ENCODE measurements at regions not wholly inside any gene's neighbourhood (a gene's known extent, or its start where the extent isn't known, plus 50 kb on each side); places are given as distances from the start of the nearest gene placed in this dataset.

GRCh38 chr6:33863723-33864440 is 60.1 kb upstream of the MLN start:
- no peak for DNase-seq (ENCODE audit: low spot score)

- DNase-seq (ENCODE audit: low spot score), result no peak
These were observed 59.3 kb upstream of the MLN start for GRCh38 chr6:33863084-33863483.

GRCh38 chr6:33862536-33862935 is 58.7 kb upstream of the MLN start:
- DNase-seq (ENCODE audit: low spot score), result no peak

- no peak for DNase-seq (ENCODE audit: low spot score)
These were observed 57.9 kb upstream of the MLN start for GRCh38 chr6:33861722-33862121.

GRCh38 chr6:33860706-33861474 is 57.1 kb upstream of the MLN start:
- no peak for DNase-seq (ENCODE audit: low spot score)

GRCh38 chr6:33860006-33860405 is 56.2 kb upstream of the MLN start:
- no peak for DNase-seq (ENCODE audit: low spot score)

GRCh38 chr6:33858804-33859505 is 55.2 kb upstream of the MLN start:
- DNase-seq (ENCODE audit: low spot score), result no peak

GRCh38 chr6:33857932-33858475 is 54.2 kb upstream of the MLN start:
- no peak for DNase-seq (ENCODE audit: low spot score)

- no peak for DNase-seq (ENCODE audit: low spot score)
These were observed 53.5 kb upstream of the MLN start for GRCh38 chr6:33857093-33857931.

GRCh38 chr6:33856655-33857054 is 52.9 kb upstream of the MLN start:
- no peak for DNase-seq (ENCODE audit: low spot score)

GRCh38 chr6:33856031-33856590 is 52.3 kb upstream of the MLN start:
- no peak for DNase-seq (ENCODE audit: low spot score)

- DNase-seq (ENCODE audit: low spot score), result no peak
These were observed 50.8 kb upstream of the MLN start for GRCh38 chr6:33854572-33855030.

GRCh38 chr6:33853736-33854135 is 49.9 kb upstream of the MLN start:
- DNase-seq (ENCODE audit: low spot score), result no peak
